HCT116 (cell line): ENCODE measurements at regions not wholly inside any gene's neighbourhood (a gene's known extent, or its start where the extent isn't known, plus 50 kb on each side); places are given as distances from the start of the nearest gene placed in this dataset.

ENCODE experiments used
- ATF3 ChIP-seq: IDR thresholded peaks from 2 replicates; pipeline ENCODE4 v1.6.1; 2012
- CTCF ChIP-seq, 3 experiments: fragments of 200-600 bp in 1 of 3; sonication (generic) in 1 of 3; IDR thresholded peaks in 2 of 3; conservative IDR thresholded peaks in 1 of 3; 2 replicates each; pipeline ENCODE4 v1.5.1; 2012 to 2017; ENCODE audit warnings: low read depth in 2 of 3, low read length in 2 of 3, antibody characterized with exemption in 1 of 3, borderline replicate concordance in 1 of 3, control low read depth in 1 of 3, mild to moderate bottlenecking in 1 of 3, mixed read lengths in 1 of 3, mixed run types in 1 of 3, moderate library complexity in 1 of 3; ENCODE audit not compliant: insufficient read depth in 1 of 3
- EZH2 ChIP-seq: fragments of 200-600 bp; sonication (generic); IDR thresholded peaks from 2 replicates; pipeline ENCODE4 v1.6.1; 2017; ENCODE audit warnings: antibody characterized with exemption, mixed run types
- POLR2A ChIP-seq: IDR thresholded peaks from 2 replicates; pipeline ENCODE4 v1.7.0; 2011; ENCODE audit warnings: borderline replicate concordance; ENCODE audit not compliant: insufficient read depth, insufficient read length; ENCODE audit errors: extremely low read depth
- POLR2AphosphoS5 ChIP-seq: IDR thresholded peaks from 2 replicates; pipeline ENCODE4 v1.6.1; 2011; ENCODE audit warnings: mild to moderate bottlenecking, low read depth, low read length, moderate library complexity
- SIN3A ChIP-seq: IDR thresholded peaks from 2 replicates; pipeline ENCODE4 v1.6.1; 2012; ENCODE audit warnings: low read depth
- SP1 ChIP-seq: IDR thresholded peaks from 2 replicates; pipeline ENCODE4 v1.6.1; 2012; ENCODE audit warnings: low read depth
- ZFX ChIP-seq: fragments of 450-650 bp; IDR thresholded peaks from 2 replicates; pipeline ENCODE4 v1.6.1; 2017

- TF ChIP-seq ATF3 = no peak
- no peak for TF ChIP-seq CTCF (IDR thresholded peaks at IDR 0.05 in 2 of 3, conservative IDR thresholded peaks at IDR 0.05 in 1 of 3; ENCODE audit: borderline replicate concordance in 1 of 3, insufficient read depth in 1 of 3, low read depth in 2 of 3, low read length in 2 of 3)
- TF ChIP-seq EZH2 = no peak
- no peak for TF ChIP-seq POLR2AphosphoS5
- TF ChIP-seq SIN3A = no peak
- TF ChIP-seq POLR2A = no peak
- no peak for TF ChIP-seq ZFX
- no peak for TF ChIP-seq SP1
Observed at GRCh38 chr3:124174910-124175874, 183.3 kb upstream of the ROPN1 start.
